HEK293 (cell line): ENCODE measurements at regions not wholly inside any gene's neighbourhood (a gene's known extent, or its start where the extent isn't known, plus 50 kb on each side); places are given as distances from the start of the nearest gene placed in this dataset.

Source experiments
- CTCF ChIA-PET: fragments of 350-600 bp; formaldehyde crosslinking; extraction: SDS; loops from one replicate; lab custom pipeline; 2021; ENCODE audit warnings: antibody characterized with exemption; lab: Yijun Ruan, JAX
- POLR2A ChIA-PET: fragments of 300-600 bp; formaldehyde crosslinking; extraction: SDS; loops from one replicate; lab custom pipeline; 2020; ENCODE audit warnings: antibody characterized with exemption, inconsistent platforms; lab: Yijun Ruan, JAX
- H3K27ac ChIP-seq: fragments of 200-500 bp; sonication (Bioruptor generic); 2 replicates; pipeline ENCODE4 v1.5.1; 2014; ENCODE audit warnings: low read depth, low read length, control low read depth, inconsistent platforms; ENCODE audit errors: extremely low read depth
- H3K36me3 ChIP-seq, 2 experiments: fragments of 200-500 bp in 1 of 2; sonication (Bioruptor generic) in 1 of 2; 1 replicate in 1 of 2; 2 replicates in 1 of 2; pipeline ENCODE4 v1.5.1; 2014 to 2017; ENCODE audit warnings: inconsistent platforms in 2 of 2, low read length in 2 of 2; ENCODE audit not compliant: control insufficient read depth in 2 of 2, insufficient read depth in 1 of 2
- H3K4me1 ChIP-seq: fragments of 200-500 bp; sonication (Bioruptor generic); 2 replicates; pipeline ENCODE4 v1.5.1; 2014; ENCODE audit warnings: mild to moderate bottlenecking, low read length, inconsistent platforms; ENCODE audit not compliant: control insufficient read depth, insufficient read depth
- H3K4me3 ChIP-seq: 2 replicates; pipeline ENCODE4 v1.5.1; 2011; ENCODE audit warnings: low read depth, mild to moderate bottlenecking, control low read depth, low read length, moderate library complexity
- H3K9me3 ChIP-seq: fragments of 200-500 bp; sonication (Bioruptor generic); 2 replicates; pipeline ENCODE4 v1.5.1; 2014; ENCODE audit warnings: low read depth, low read length, inconsistent platforms; ENCODE audit not compliant: control insufficient read depth, insufficient read depth
- BCL6B ChIP-seq: fragments of 450-650 bp; formaldehyde crosslinking; IDR thresholded peaks from 2 replicates; pipeline ENCODE4 v1.5.1; 2017; ENCODE audit warnings: missing biosample characterization, missing genetic modification characterization
- HOXD13 ChIP-seq: sonication (generic); formaldehyde crosslinking; IDR thresholded peaks from 2 replicates; pipeline ENCODE4 v1.8.0; 2022; ENCODE audit warnings: missing genetic modification reagents, borderline replicate concordance
- INSM2 ChIP-seq: fragments of 450-650 bp; formaldehyde crosslinking; IDR thresholded peaks from 2 replicates; pipeline ENCODE4 v1.5.1; 2016; ENCODE audit warnings: missing biosample characterization, missing genetic modification characterization
- OVOL3 ChIP-seq: fragments of 450-650 bp; formaldehyde crosslinking; IDR thresholded peaks from 2 replicates; pipeline ENCODE4 v1.5.1; 2016; ENCODE audit warnings: missing biosample characterization, missing genetic modification characterization
- ZBTB11 ChIP-seq: fragments of 450-650 bp; formaldehyde crosslinking; conservative IDR thresholded peaks from 2 replicates; pipeline ENCODE4 v1.5.1; 2016; ENCODE audit warnings: low read depth, missing biosample characterization, missing genetic modification characterization
- ZBTB44 ChIP-seq: fragments of 450-650 bp; IDR thresholded peaks from 2 replicates; pipeline ENCODE4 v1.5.1; 2018; ENCODE audit warnings: missing biosample characterization, mild to moderate bottlenecking, missing genetic modification characterization
- ZNF146 ChIP-seq: fragments of 450-650 bp; formaldehyde crosslinking; IDR thresholded peaks from 2 replicates; pipeline ENCODE4 v1.5.1; 2016; ENCODE audit warnings: missing biosample characterization, missing genetic modification characterization
- ZNF223 ChIP-seq: fragments of 450-650 bp; formaldehyde crosslinking; IDR thresholded peaks from 2 replicates; pipeline ENCODE4 v1.5.1; 2016; ENCODE audit warnings: missing biosample characterization, missing genetic modification characterization
- ZNF23 ChIP-seq: fragments of 450-650 bp; formaldehyde crosslinking; IDR thresholded peaks from 2 replicates; pipeline ENCODE4 v1.5.1; 2016; ENCODE audit warnings: missing biosample characterization, missing genetic modification characterization, borderline replicate concordance
- ZNF354C ChIP-seq: fragments of 450-650 bp; formaldehyde crosslinking; IDR thresholded peaks from 2 replicates; pipeline ENCODE4 v1.5.1; 2016; ENCODE audit warnings: missing biosample characterization, missing genetic modification characterization, low read depth, borderline replicate concordance
- ZNF391 ChIP-seq: fragments of 450-650 bp; formaldehyde crosslinking; IDR thresholded peaks from 2 replicates; pipeline ENCODE4 v1.5.1; 2016; ENCODE audit warnings: low read depth, missing biosample characterization, missing genetic modification characterization, borderline replicate concordance
- ZNF529 ChIP-seq: fragments of 450-650 bp; formaldehyde crosslinking; IDR thresholded peaks from 2 replicates; pipeline ENCODE4 v1.5.1; 2017; ENCODE audit warnings: missing genetic modification characterization, missing biosample characterization; ENCODE audit not compliant: insufficient replicate concordance
- ZNF530 ChIP-seq: fragments of 450-650 bp; formaldehyde crosslinking; IDR thresholded peaks from 2 replicates; pipeline ENCODE4 v1.5.1; 2016; ENCODE audit warnings: low read depth, missing biosample characterization, missing genetic modification characterization
- ZNF701 ChIP-seq: fragments of 450-650 bp; formaldehyde crosslinking; IDR thresholded peaks from 2 replicates; pipeline ENCODE4 v1.5.1; 2016; ENCODE audit warnings: missing biosample characterization, missing genetic modification characterization
- ZNF791 ChIP-seq: fragments of 450-650 bp; formaldehyde crosslinking; IDR thresholded peaks from 2 replicates; pipeline ENCODE4 v1.5.1; 2016; ENCODE audit warnings: missing biosample characterization, missing genetic modification characterization

GRCh38 chr7:112540839-112541577 is 60.2 kb downstream of the LSMEM1 start:
- Histone ChIP-seq H3K9me3 (no peaks in the 10 kb centered on the region), H3K27ac (no peak overlapping the region), H3K4me1 (no peaks in the 10 kb centered on the region), H3K36me3 (no peaks in the 10 kb centered on the region), H3K4me3 (no peak overlapping the region)
- ChIA-PET CTCF (interaction anchor here (0.6 to 1.3 kb wide), 2 partner anchors 9 to 1219 kb away, joined by 3 read pairs; no protein-coding TSS in a partner anchor), POLR2A (no interaction called here)
- TF ChIP-seq ZNF791 (tag by site-specific recombination) (no peak), ZNF146 (peak; percentile 63; the same call in 1 of the 2 replicates)

GRCh38 chr7:112546723-112547513 is 66.1 kb downstream of the LSMEM1 start:
- TF ChIP-seq ZBTB11 (no peak), ZNF354C (no peak), INSM2 (tag by site-specific recombination) (no peak), HOXD13 (CRISPR knock-in tag) (no peak), ZNF223 (tag by site-specific recombination) (no peak), ZNF391 (tag by site-specific recombination) (no peak), OVOL3 (tag by site-specific recombination) (no peak), BCL6B (tag by site-specific recombination) (no peak), ZNF23 (tag by site-specific recombination) (no peak), ZNF701 (tag by site-specific recombination) (no peak), ZBTB44 (tag by site-specific recombination) (no peak), ZNF530 (tag by site-specific recombination) (no peak), ZNF529 (tag by site-specific recombination) (no peak)
- TF ChIP-seq, all 188 proteins: peak for 0
- Histone ChIP-seq H3K4me1 (no peaks in the 10 kb centered on the region), H3K27ac (no peak overlapping the region), H3K36me3 (no peaks in the 10 kb centered on the region), H3K4me3 (no peak overlapping the region), H3K9me3 (no peaks in the 10 kb centered on the region)
- ChIA-PET POLR2A (no interaction called here), CTCF (interaction anchor here (0.6 to 1.0 kb wide), 2 partner anchors 49 to 230 kb away, joined by 3 to 6 read pairs; no protein-coding TSS in a partner anchor)
